HPDE6-E6E7 (cell line): ENCODE measurements at regions not wholly inside any gene's neighbourhood (a gene's known extent, or its start where the extent isn't known, plus 50 kb on each side); places are given as distances from the start of the nearest gene placed in this dataset.

ENCODE experiments used
- DNase-seq: peaks from one replicate; pipeline ENCODE4 v3.0.0; 2011; ENCODE audit warnings: missing footprints; ENCODE audit errors: extremely low spot score

DNA sequence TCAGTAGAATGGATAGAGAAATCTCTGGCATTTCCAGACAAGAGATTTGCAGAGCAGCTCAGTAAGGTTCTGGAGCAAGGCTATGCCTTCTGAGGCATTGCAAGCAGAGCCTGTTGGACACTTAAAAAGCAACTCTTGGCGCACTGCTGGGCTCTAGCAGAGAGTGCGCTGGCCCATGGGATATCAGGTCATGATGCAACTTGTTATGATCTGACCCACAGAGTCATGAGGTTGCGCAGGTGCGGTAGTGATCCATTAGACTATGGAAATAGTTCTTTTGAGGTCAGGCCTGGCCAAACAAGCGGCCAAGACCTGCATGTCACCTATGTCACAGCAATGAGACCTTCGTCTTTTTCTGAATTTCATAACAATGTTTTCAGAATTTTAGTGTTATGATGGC is 168.6 kb downstream of the TMTC3 start:
- no peak for DNase-seq

DNA sequence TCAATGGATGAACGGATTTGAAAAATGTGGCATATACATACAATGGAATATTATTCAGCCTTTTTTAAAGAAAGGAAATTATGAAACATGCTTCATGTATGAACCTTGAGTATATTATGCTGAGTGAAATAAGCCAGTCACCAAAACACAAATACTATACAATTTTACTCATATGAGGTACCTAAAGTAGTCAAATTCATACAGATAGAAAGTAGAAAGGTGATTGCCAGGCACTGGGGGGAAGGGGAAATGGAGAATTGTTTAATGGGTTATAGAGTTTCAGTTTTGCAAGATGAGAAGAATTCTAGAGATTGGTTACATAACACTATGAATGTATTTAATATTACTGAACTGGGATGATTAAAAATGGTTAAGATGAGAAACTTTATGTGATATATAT is 171.4 kb downstream of the TMTC3 start:
- no peak for DNase-seq

GRCh38 chr12:88314706-88315105 is 172.6 kb downstream of the TMTC3 start:
- no peak for DNase-seq

- no peak for DNase-seq
Observed at GRCh38 chr12:88318726-88319125, 176.6 kb downstream of the TMTC3 start.

DNA sequence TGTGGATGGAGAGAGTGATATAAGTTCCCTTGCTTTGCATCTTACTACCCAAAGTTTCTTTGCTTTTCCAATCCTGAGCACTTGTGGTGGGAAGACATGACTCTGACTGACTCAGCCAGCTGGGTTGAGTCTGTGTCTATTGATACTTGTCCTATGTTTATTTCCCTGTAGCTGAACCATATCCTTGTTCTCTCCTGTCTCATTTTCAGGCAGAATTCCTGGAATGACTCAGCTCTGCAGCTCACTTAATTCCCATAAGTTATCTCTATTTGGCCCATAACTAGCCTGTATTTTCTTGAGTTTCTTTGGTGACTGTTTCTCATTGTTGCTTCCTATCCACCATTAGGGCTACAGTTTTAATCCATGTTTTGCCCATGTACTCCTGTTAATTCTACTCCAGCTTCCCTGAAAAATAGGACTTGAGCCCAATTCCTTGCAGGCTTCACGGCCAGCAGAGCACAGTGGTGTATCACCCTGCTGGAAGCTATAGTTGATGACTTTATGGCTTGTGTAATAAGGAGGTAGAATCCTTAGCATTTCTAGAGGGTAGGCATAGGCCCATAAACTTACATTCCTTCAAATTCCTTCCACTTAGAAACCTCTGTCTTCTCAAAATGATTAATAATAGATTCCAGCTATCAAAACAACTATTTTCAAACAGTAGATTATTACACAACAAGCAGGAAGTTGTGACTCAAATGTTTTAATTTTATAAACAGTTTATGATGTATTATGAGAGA is 183.1 kb downstream of the TMTC3 start:
- peak; percentile 37 for DNase-seq

DNA sequence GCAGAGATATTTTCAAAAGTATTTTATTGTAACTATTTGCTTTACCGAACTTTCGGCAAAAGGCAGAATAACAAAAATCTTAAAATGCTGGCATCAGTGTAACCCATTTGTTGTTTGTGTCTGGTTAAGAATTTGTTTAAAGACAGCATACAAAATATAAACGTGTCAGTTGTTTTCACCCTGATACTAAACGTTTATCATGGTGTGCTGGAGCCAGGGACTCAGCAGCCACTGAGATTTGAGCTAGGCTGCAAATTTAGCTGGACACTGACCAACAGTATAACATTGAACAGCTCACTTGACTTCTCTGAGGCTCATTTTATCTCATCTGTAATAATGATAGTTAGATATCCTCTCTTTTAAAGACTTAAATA is 183.7 kb downstream of the TMTC3 start:
- DNase-seq, result no peak

GRCh38 chr12:88327276-88327675 is 185.2 kb downstream of the TMTC3 start:
- no peak for DNase-seq

- no peak for DNase-seq
Observed at GRCh38 chr12:88328090-88328489, 186.0 kb downstream of the TMTC3 start.

DNA sequence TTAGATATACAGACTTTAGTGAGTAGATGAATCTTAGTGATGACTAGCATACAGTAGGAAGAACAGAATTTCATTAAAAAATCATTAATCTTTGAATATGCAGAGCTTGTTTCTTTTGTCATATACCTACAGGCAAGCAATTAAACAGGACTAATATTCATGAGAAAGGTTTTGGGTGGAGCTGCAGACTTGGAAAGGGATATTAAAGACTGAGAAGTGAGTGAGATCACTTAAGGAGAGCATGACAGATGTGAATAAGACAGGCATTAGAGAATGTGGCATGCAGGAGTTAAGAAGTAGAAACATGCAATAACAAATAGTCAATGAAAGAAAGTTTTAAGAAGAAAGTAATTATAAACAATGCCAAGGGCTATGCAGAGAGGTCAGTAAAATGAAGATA is 187.7 kb downstream of the TMTC3 start:
- no peak for DNase-seq

- DNase-seq, result peak; percentile 53
Observed at GRCh38 chr12:88334271-88334670, 192.2 kb downstream of the TMTC3 start.

- no peak for DNase-seq
Observed at GRCh38 chr12:88336076-88336739, 194.1 kb downstream of the TMTC3 start.

DNA sequence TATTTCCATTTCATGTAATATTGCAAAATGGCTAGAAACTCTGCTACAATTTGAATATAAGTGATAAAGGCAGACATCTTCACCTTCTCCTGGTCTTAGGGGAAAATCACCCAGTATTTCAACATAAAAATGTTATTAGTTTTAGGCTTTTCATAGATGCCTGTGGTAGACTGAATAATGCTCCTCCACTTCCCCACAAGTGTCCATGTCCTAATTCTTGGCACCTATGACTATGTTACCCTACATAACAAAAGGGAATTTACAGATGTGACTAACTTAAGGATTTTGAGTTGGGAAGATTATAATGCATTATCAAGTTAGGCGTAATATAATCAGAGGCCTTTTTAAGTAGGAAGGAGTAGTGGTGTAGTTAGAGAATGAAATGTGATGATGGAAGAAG is 196.4 kb downstream of the TMTC3 start:
- no peak for DNase-seq

DNA sequence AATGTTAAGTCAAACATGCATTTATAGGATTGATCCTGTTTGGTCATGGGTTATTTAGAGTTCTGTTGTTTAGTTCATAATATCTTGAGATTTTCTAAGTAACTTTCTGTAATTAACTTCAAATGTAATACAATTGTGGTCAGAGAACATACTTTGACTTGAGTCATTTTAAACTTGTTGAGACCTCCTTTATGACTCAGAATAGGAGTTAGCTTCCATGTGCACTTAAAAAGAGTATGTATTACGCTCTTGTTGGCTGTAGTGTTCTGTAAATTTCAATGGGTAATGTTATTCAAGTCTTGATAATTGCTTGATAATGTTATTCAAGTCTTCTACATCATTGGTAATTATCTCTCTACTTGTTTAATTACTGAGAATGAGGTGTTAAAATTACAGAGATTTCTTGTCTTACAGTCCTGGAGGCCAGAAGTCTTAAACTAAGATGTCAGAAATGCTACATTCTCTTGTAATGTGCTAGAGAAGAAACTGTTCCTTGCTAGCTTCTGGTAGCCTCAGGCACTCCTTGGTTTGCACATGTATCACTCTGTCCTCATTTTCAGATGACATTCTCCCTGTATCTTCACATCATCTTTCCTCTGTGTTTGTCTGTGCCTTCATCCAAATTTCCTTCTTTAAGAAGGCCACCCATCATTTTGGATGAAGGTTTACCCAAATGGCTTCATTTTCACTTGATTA is 197.3 kb downstream of the TMTC3 start:
- DNase-seq, result peak; percentile 25

- no peak for DNase-seq
Observed at GRCh38 chr12:88339966-88340365, 197.9 kb downstream of the TMTC3 start.

- no peak for DNase-seq
Observed at GRCh38 chr12:88342251-88342806, 200.2 kb downstream of the TMTC3 start.

DNA sequence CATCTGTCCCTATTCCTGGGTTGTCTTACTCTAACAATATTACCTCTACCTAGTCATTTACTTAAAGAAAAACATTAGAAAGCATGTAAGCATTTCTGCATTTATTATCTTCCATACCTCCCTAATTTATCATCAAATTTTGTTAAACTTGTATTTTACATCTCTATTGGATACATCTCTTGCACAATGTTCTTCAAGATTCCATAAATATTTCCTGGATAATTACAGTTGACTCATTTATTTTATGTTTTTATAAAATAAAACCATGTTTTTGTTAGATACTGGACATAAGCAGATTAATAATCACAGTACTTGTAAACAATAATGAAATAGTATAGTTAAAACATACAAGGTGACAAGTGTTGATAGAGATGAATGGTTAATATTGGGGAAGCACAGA is 209.0 kb downstream of the TMTC3 start:
- DNase-seq, result no peak

GRCh38 chr12:88354691-88355090 is 212.6 kb downstream of the TMTC3 start:
- no peak for DNase-seq

DNA sequence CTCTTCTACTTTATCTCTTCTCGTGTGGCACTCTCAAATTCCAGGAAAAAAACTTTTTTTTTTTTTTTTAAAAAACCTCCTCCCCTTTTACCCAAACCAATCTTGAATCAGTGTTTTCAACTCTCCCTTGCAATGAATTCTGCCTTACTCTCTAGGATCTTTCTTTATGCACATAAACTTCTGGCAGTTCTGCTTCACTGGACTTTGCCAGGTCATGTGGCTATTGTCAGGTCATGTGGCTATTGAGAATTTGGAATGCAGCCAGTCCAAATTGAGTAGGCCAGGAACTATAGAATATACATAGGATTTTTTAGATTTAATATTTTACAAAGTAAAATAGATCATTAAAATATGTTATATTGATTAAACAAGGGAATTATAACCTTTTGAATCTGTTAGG is 218.2 kb downstream of the TMTC3 start:
- no peak for DNase-seq

DNA sequence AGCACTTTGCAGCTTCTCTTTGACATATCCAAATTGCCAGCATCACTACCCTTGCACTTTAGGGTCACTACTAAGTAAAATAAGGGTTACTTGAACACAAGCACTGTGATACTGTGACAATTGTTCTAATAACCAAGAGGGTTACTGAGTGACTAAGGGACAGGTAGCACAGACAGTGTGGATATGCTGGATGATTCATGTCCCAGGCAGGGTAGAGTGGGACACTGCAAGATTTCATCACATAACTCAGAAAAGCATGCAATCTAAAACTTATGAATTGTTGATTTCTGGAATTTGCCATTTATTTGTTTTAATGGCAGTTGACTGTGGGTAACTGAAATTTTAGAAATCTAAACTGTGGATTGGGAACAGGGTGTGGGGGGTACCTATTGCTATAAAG is 218.8 kb downstream of the KITLG start:
- no peak for DNase-seq

DNA sequence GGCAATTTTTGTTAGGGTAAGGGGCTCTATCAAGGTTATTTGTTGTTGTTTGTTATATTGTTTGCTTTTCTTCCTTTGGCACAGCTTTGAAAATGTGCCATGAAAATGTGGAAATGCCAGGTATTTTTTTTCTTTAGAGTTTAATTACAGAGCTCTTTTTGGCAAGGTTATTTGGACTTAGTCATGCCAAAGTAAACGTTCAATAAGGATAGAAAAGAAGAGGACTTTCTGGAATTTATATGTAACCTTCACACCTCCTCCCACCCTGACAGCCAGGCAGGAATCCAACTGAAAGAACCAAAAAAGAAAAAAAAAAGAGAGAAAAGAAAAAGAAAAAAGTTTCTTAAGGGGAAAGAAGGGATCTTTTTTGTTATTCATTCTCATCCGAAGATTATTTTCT is 217.8 kb downstream of the KITLG start:
- no peak for DNase-seq

DNA sequence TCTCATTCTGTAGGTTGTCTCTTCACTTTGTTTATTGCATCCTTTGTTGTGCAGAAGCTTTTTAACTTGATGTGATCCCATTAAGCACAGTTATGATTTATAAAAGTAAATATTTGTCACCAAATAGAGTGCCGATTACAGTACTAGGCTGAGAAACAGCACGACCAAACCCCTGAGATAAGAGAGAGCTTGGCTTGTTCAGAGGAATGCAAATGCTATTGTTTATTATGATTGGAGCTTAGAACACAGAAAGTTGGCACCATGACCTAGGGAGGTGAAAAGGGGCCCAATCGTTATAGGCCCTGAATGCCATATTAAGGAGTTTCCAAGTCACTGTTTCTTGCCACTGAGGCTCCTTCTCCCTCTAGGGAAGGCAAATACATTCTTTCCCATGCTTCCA is 214.9 kb downstream of the KITLG start:
- DNase-seq, result no peak

DNA sequence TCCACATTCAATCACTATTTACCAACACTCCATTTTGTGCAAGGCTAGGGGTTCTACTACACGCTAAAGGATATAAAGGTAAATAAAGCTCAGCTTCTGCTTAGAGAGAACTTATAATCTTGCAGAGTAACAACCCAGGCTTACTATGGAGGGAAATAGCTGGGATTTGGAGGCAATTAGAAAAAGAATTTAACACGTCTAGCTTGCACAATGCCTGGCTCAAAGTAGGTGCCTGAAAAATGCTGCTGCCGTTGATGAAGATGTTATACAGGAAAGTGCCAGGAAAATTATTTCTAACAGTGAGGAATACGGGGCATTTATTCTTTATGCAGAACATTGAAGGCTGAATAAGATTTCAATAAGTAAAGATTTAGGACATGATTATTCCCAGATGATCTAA is 214.2 kb downstream of the KITLG start:
- DNase-seq, result no peak

GRCh38 chr12:88367231-88367630 is 213.0 kb downstream of the KITLG start:
- no peak for DNase-seq
